GM21367 (cell line): ENCODE measurements at regions not wholly inside any gene's neighbourhood (a gene's known extent, or its start where the extent isn't known, plus 50 kb on each side); places are given as distances from the start of the nearest gene placed in this dataset.
"Not testable (repeated sequence)": the region's sequence is repeated elsewhere in the genome, so short reads cannot be mapped to it uniquely, and the experiment has no call there.

Source experiments
- ATAC-seq: cut with Tn5 transposase; IDR thresholded peaks from one replicate; pipeline ENCODE4 v1.9.1; 2021; ENCODE audit not compliant: unreplicated experiment

- no peak for ATAC-seq
These were observed 272.2 kb upstream of the RASGEF1B start for GRCh38 chr4:81743731-81744435.

DNA sequence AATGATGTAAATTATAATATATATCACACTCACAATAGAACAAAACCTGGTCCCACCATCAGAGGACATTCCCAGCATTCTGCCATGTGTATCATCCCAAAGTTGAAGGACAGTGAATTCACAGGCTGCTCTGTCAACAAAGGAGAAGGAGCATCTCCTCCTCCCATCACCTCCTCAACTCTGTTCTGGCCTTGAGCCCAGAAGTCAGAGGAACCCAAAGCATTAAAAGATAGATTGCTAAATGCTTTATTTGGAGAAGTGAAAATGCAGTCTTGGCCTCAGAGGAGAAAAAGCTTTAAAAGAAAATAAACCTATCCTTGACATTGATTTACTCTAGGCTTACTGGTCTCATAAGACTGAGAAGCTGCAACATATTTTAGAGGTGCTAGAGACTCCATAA lies 268.8 kb upstream of the RASGEF1B start:
- ATAC-seq, result no peak

GRCh38 chr4:81738891-81739290 lies 267.2 kb upstream of the RASGEF1B start:
- ATAC-seq, result no peak

DNA sequence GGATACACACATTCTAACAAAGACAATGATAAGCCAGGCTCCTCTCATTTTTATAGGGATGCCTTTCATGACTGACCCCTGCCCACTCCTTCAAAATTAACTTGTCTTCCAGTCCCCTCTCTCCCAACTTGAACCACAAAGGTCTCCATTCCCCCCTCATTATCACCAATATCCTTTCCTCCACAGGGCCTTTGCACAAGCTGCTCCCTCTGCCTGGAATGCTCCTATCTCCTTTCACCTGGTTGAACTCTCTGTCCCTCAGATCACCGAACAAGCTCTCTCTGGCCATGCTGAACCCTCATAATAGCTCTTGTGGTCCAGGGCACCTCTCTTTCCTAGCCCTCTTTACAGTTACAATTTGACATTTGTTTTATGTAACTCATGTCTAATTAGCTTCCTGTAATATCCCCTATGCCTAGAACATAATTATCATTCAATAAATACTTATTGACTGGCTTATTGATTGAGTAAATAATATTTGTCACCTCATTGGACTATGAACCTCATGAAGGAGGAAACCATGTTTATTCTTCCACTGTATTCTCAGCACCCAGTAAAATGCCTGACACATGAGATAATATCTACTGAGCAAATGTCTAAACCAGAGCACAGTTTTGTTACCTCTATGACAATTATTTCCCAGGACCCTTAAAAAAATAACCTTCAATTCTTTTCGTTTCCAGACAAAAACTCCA lies 266.3 kb upstream of the RASGEF1B start:
- no peak for ATAC-seq

DNA sequence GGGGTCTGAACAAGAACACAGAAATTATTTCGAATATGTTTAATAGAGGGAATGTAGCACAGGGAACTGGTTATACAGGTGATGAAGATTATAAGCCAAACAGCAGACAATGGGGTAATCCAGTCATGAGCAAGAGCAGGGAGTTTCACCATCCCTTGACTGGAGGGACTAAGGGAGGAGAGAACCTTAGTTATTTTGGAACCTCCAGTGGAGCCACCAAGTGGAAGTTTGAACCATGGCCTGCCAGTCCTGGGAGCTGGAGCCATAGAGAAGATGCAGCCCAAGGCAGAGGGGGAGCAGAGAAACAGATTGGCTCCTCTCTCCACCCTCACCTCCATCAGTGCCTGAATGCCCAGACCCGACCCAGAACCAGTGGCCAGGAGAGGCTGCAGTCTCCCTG lies 264.6 kb upstream of the RASGEF1B start:
- ATAC-seq, result no peak

DNA sequence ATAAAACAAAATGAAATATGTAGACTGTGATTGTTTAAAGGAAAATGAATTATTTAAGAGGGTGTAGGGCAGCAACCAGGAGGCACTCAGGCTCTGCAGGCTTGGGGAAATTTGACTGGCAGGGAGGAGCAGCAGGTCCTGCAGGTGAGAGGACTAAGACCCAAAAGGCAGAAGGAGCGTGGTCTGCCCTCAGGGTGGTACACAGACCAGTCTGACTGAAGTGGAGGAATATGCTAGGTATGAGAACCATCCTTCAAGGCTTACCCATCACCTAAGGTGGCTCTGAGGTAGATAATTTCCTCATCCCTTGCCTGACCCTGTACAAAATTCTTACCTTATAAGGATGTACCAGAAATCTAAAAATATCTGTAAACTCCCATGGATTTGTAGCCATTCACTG lies 261.3 kb upstream of the RASGEF1B start:
- ATAC-seq, result no peak

DNA sequence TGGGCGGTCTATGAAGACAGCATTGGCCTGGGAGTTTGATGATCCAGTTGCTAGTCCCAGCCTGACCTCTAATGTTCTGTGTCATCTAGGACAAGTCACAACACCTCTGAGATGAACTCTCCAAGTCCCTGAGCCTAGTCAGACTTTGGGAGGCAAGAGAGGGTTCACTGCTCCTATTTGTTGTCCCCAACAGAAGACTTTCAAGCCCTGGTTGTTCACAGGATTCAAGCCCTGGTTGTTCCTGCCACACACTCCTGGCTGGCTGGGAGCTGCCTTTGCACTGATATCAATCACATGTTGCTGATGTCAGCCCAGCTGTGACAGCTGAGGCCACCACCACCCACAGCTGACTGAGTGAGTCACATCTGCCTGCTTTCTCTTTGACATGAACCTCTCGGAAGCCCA lies 253.2 kb upstream of the RASGEF1B start:
- peak; percentile 93 for ATAC-seq

DNA sequence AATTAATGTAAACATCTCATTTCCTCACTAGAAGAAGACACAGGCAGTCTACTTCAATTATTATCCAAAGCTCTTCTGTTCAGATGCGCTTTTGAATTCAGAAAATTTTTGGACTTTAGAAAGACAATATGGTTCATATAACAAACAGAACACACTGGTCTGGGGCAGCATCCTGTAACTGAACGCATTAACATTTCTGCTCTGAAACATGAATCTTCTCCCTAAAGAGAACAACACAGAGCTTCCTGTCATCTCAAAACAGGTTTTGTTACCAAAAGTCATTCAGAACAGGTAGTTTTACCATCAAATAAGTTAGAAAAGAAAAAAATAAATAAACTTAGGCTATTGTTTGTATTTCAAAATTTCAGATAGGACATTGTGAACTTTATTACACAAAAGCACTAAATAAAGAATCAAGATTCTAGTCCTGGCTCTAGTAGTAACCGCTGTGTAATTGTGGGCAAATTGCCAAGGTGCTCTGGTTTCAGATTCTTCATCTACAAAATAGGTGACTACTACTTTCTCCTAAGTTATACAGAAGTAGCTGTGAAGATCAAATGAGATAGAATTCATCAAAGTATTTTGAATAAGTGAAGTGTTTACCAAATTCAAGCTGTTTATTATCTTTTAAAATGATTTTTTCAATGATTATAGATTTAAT lies 252.3 kb upstream of the RASGEF1B start:
- ATAC-seq, result no peak

GRCh38 chr4:81723019-81723884 lies 251.5 kb upstream of the RASGEF1B start:
- ATAC-seq, result no peak

DNA sequence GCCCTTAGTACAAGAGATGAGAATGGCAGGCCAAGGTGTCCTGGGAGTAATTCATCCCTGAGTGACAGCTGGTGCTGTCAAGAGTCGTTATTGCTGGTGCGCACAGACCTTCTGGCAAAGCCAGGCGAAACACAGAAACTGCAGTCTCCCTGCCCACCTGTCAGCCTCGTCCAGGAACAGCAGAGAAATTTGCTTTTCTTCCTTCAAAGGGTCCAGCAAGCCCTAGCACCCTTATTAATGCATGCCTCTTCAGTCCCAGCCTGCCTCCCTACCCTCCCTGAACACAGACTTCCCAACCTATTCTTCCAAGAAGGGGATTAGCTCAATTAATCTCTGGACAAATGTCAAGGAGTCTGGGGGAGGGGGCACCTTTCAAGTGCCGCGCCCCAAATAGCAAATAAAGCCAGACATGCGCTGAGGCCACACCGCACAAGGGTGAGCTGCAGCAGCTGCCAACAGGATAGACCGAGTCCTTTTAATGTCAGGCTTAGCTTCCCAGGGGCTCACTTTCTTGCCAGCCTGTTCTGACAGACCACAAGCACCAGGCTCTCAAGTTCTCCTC lies 250.7 kb upstream of the RASGEF1B start:
- ATAC-seq, result no peak

- no peak for ATAC-seq
These were observed 244.1 kb upstream of the RASGEF1B start for GRCh38 chr4:81715757-81716156.

DNA sequence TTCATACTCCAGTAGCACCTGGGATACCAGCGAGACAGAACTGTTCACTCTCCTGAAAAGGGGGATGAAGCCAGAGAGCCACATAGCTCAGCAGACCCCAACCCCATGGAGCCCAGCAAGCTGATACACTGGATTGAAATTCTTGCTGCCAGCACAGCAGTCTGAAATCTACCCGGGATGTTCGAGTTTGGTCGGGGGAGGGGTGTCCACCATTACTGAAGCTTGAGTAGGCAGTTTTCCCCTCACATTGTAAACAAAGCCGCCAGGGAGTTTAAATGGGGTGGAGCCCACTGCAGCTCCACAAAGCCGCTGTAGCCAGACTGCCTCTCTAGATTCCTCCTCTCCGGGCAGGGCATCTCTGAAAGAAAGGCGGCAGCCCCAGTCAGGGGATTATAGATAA lies 243.7 kb upstream of the RASGEF1B start:
- ATAC-seq, result not testable (repeated sequence)

DNA sequence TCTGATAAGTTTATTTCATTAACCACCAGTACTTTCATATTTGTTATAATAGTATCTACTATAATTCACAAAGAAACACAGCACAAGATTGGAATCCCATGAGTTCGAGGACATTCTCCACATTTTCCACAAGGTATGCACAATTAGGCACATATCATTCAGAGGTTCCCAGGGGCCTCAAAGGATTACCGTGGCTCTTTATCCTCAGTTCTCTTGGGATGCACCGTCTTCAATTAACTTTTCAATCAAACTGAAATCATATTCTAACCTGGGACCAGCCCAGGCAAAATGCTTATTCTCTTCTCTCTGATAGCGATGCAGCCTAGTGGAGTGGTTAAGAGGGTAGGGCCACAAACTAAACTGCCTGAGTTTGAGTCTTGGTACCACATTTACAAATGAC lies 242.6 kb upstream of the RASGEF1B start:
- ATAC-seq, result no peak

GRCh38 chr4:81712714-81713113 lies 241.0 kb upstream of the RASGEF1B start:
- ATAC-seq, result no peak

- ATAC-seq, result no peak
These were observed 232.8 kb upstream of the RASGEF1B start for GRCh38 chr4:81704461-81704860.

GRCh38 chr4:81700189-81700588 lies 228.5 kb upstream of the RASGEF1B start:
- no peak for ATAC-seq

GRCh38 chr4:81698538-81699296 lies 227.0 kb upstream of the RASGEF1B start:
- no peak for ATAC-seq

GRCh38 chr4:81694176-81694913 lies 222.6 kb upstream of the RASGEF1B start:
- no peak for ATAC-seq

GRCh38 chr4:81690871-81691270 lies 219.2 kb upstream of the RASGEF1B start:
- no peak for ATAC-seq

DNA sequence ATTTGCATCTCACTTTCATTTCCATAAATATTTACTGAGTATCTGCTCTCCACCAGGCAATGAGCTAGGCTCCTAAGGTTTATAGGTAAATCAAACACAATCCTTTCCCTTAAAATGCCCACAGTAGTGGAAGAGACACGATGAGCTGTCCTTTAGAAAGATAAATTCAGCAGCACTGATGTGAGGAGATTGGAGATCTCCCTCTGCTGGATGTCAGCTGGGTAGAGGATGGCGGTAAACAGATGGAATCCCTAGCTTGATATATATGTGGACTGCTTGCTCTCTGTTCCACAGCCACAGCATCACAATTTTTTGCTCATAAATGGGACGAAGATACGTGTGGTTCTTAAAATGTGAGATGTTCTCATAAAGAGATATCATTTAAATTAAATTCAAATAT lies 216.4 kb upstream of the RASGEF1B start:
- no peak for ATAC-seq
